H1 (cell line): ENCODE measurements at regions not wholly inside any gene's neighbourhood (a gene's known extent, or its start where the extent isn't known, plus 50 kb on each side); places are given as distances from the start of the nearest gene placed in this dataset.

Experiments
- CTCF ChIA-PET: fragments of 300-600 bp; sonication (Branson Sonifier 250); formaldehyde crosslinking; loops from one replicate; lab custom pipeline; 2021; ENCODE audit not compliant: partially characterized antibody; lab: Charles Lee
- POLR2A ChIA-PET: fragments of 300-600 bp; sonication (Branson Sonifier 250); formaldehyde crosslinking; loops from one replicate; lab custom pipeline; 2021; ENCODE audit warnings: inconsistent platforms; ENCODE audit not compliant: partially characterized antibody; lab: Charles Lee
- DNase-seq, 2 experiments: peaks; one replicate each; pipeline versions ENCODE4 v3.0.0 to v3.0.0-alpha.2; 2010 to 2022; ENCODE audit warnings: low spot score in 2 of 2, low read depth in 1 of 2, mixed read lengths in 1 of 2
- FAIRE-seq: peaks from 2 replicates; lab custom pipeline; 2011; peaks lifted over from hg19 to GRCh38; lab: Jason Lieb, UNC
- H2AFZ ChIP-seq: 2 replicates; pipeline ENCODE4 v1.8.1; 2012; ENCODE audit warnings: low read length, inconsistent platforms
- H2AK5ac ChIP-seq: 2 replicates; pipeline ENCODE4 v1.6.1; 2013; ENCODE audit warnings: low read depth, low read length
- H2BK120ac ChIP-seq: replicated peaks from 2 replicates; pipeline ENCODE3; 2013; ENCODE audit warnings: low read depth, low read length, inconsistent platforms
- H2BK12ac ChIP-seq: 2 replicates; pipeline ENCODE4 v1.6.1; 2013; ENCODE audit warnings: low read depth, low read length
- H2BK15ac ChIP-seq: 2 replicates; pipeline ENCODE4 v1.6.1; 2013; ENCODE audit warnings: low read length
- H2BK20ac ChIP-seq: 2 replicates; pipeline ENCODE4 v1.6.1; 2013; ENCODE audit warnings: low read length
- H2BK5ac ChIP-seq: 2 replicates; pipeline ENCODE4 v1.6.1; 2013; ENCODE audit warnings: low read depth, low read length
- H3K14ac ChIP-seq: 2 replicates; pipeline ENCODE4 v1.6.1; 2013; ENCODE audit warnings: inconsistent platforms; ENCODE audit not compliant: insufficient read length
- H3K18ac ChIP-seq: 2 replicates; pipeline ENCODE4 v1.6.1; 2013; ENCODE audit warnings: low read length; ENCODE audit errors: extremely low read depth
- H3K23ac ChIP-seq: 2 replicates; pipeline ENCODE4 v1.6.1; 2013; ENCODE audit warnings: inconsistent platforms; ENCODE audit not compliant: insufficient read length
- H3K23me2 ChIP-seq: 2 replicates; pipeline ENCODE4 v1.6.1; 2013; ENCODE audit warnings: low read depth, low read length
- H3K27ac ChIP-seq: 2 replicates; pipeline ENCODE4 v1.6.1; 2011; ENCODE audit warnings: low read depth, low read length, inconsistent platforms
- H3K27me3 ChIP-seq, 4 experiments: replicated peaks in 1 of 4; 1 replicate in 1 of 4; 2 replicates in 3 of 4; pipeline versions ENCODE4 v1.6.1 to v1.8.1; 2011 to 2013; ENCODE audit warnings: low read length in 3 of 4, mild to moderate bottlenecking in 3 of 4, inconsistent platforms in 2 of 4, mixed read lengths in 2 of 4, moderate library complexity in 1 of 4; ENCODE audit not compliant: control insufficient read depth in 3 of 4, insufficient read depth in 3 of 4; ENCODE audit errors: extremely low read depth in 1 of 4
- H3K36me3 ChIP-seq, 4 experiments: 2 replicates each; pipeline versions ENCODE4 v1.6.1 to v1.8.1; 2011 to 2013; ENCODE audit warnings: mild to moderate bottlenecking in 4 of 4, low read length in 3 of 4, moderate library complexity in 2 of 4, control low read depth in 1 of 4, inconsistent platforms in 1 of 4; ENCODE audit not compliant: insufficient read depth in 4 of 4, control insufficient read depth in 2 of 4
- H3K4ac ChIP-seq: replicated peaks from 2 replicates; pipeline ENCODE3; 2013; ENCODE audit warnings: low read length, low read depth, mixed read lengths, inconsistent platforms; ENCODE audit not compliant: insufficient read length
- H3K4me1 ChIP-seq, 4 experiments: replicated peaks in 1 of 4; 1 replicate in 1 of 4; 2 replicates in 3 of 4; pipeline versions ENCODE4 v1.6.1 to v1.8.1; 2011 to 2013; ENCODE audit warnings: low read length in 3 of 4, inconsistent platforms in 2 of 4, mixed read lengths in 1 of 4; ENCODE audit not compliant: insufficient read depth in 4 of 4, control insufficient read depth in 3 of 4
- H3K4me2 ChIP-seq, 2 experiments: 2 replicates each; pipeline versions ENCODE4 v1.6.1 to v1.8.1; 2011 to 2013; ENCODE audit warnings: low read depth in 2 of 2, low read length in 2 of 2, control low read depth in 1 of 2, inconsistent platforms in 1 of 2, mild to moderate bottlenecking in 1 of 2; ENCODE audit not compliant: insufficient read depth in 1 of 2
- H3K4me3 ChIP-seq, 4 experiments: fragments of 200-600, 300-600 bp in 1 of 4; sonication (generic), shearing (Covaris generic), sonication (Bioruptor Twin) in 1 of 4; 2 replicates each; pipeline versions ENCODE4 v1.5.1 to v1.8.1; 2011 to 2016; ENCODE audit warnings: low read length in 4 of 4, low read depth in 3 of 4, control low read depth in 2 of 4, inconsistent platforms in 2 of 4, mild to moderate bottlenecking in 2 of 4, mixed read lengths in 1 of 4, moderate library complexity in 1 of 4; ENCODE audit not compliant: insufficient read depth in 2 of 4; ENCODE audit errors: extremely low read depth in 1 of 4
- H3K56ac ChIP-seq: replicated peaks from 2 replicates; pipeline ENCODE3; 2013; ENCODE audit warnings: low read depth, mild to moderate bottlenecking, mixed read lengths, low read length, inconsistent platforms; ENCODE audit not compliant: insufficient read length
- H3K79me1 ChIP-seq: 2 replicates; pipeline ENCODE4 v1.6.1; 2013; ENCODE audit warnings: low read depth, low read length, control low read depth
- H3K79me2 ChIP-seq, 2 experiments: 2 replicates each; pipeline versions ENCODE4 v1.6.1 to v1.8.1; 2012 to 2013; ENCODE audit warnings: low read length in 2 of 2, mild to moderate bottlenecking in 2 of 2, inconsistent platforms in 1 of 2; ENCODE audit not compliant: insufficient read depth in 2 of 2, control insufficient read depth in 1 of 2
- H3K9ac ChIP-seq, 4 experiments: replicated peaks in 1 of 4; 1 replicate in 1 of 4; 2 replicates in 3 of 4; pipeline versions ENCODE4 v1.6.1 to v1.8.1; 2011 to 2013; ENCODE audit warnings: low read depth in 3 of 4, low read length in 3 of 4, control low read depth in 2 of 4, mild to moderate bottlenecking in 2 of 4, moderate library complexity in 2 of 4, inconsistent platforms in 1 of 4; ENCODE audit errors: extremely low read depth in 1 of 4
- H3K9me3 ChIP-seq, 2 experiments: 2 replicates each; pipeline versions ENCODE4 v1.6.1 to v1.8.1; 2012 to 2013; ENCODE audit warnings: mild to moderate bottlenecking in 2 of 2, moderate library complexity in 2 of 2, control low read depth in 1 of 2, inconsistent platforms in 1 of 2, low read depth in 1 of 2, low read length in 1 of 2, mixed read lengths in 1 of 2; ENCODE audit not compliant: insufficient read depth in 2 of 2
- H4K20me1 ChIP-seq, 2 experiments: replicated peaks in 1 of 2; 2 replicates each; pipeline versions ENCODE3 to v1.8.1; 2011 to 2013; ENCODE audit warnings: inconsistent platforms in 2 of 2, low read length in 2 of 2, mild to moderate bottlenecking in 1 of 2; ENCODE audit not compliant: insufficient read depth in 2 of 2, control insufficient read depth in 1 of 2
- H4K5ac ChIP-seq: 2 replicates; pipeline ENCODE4 v1.6.1; 2013; ENCODE audit warnings: low read length, low read depth, mixed read lengths, inconsistent platforms; ENCODE audit not compliant: insufficient read length
- H4K8ac ChIP-seq: 2 replicates; pipeline ENCODE4 v1.8.0; 2013; ENCODE audit warnings: mild to moderate bottlenecking, moderate library complexity, low read length, inconsistent platforms; ENCODE audit not compliant: insufficient read depth; ENCODE audit errors: extremely low read depth
- H4K91ac ChIP-seq: replicated peaks from 2 replicates; pipeline ENCODE3; 2013; ENCODE audit warnings: low read length, mixed read lengths, inconsistent platforms; ENCODE audit not compliant: insufficient read length
- EZH2 ChIP-seq: fragments of 200-600 bp; sonication (generic); IDR thresholded peaks from 2 replicates; pipeline ENCODE4 v1.7.1; 2012; ENCODE audit warnings: low read depth, mild to moderate bottlenecking, moderate library complexity, low read length, inconsistent platforms; ENCODE audit not compliant: severe bottlenecking
- GABPA ChIP-seq: IDR thresholded peaks from 2 replicates; pipeline ENCODE4 v1.6.1; 2011; ENCODE audit warnings: mild to moderate bottlenecking, low read length, moderate library complexity, borderline replicate concordance; ENCODE audit not compliant: insufficient read depth
- NANOG ChIP-seq: IDR thresholded peaks from 2 replicates; pipeline ENCODE4 v1.6.1; 2011; ENCODE audit warnings: low read length, low read depth, mild to moderate bottlenecking, inconsistent platforms; ENCODE audit not compliant: insufficient read depth, poor library complexity, severe bottlenecking
- POU5F1 ChIP-seq: IDR thresholded peaks from 2 replicates; pipeline ENCODE4 v1.6.1; 2011; ENCODE audit warnings: low read depth, mild to moderate bottlenecking, low read length, moderate library complexity
- SAP30 ChIP-seq: fragments of 300-600 bp; sonication (generic); IDR thresholded peaks from 2 replicates; pipeline ENCODE4 v1.7.1; 2012; ENCODE audit warnings: low read length, moderate library complexity, mild to moderate bottlenecking, inconsistent platforms; ENCODE audit not compliant: insufficient read depth, insufficient replicate concordance
- TCF12 ChIP-seq: IDR thresholded peaks from 2 replicates; pipeline ENCODE4 v1.6.1; 2011; ENCODE audit warnings: low read depth, mild to moderate bottlenecking, low read length
- WGBS, 2 experiments: shearing (Covaris generic) in 1 of 2; methylation state at CpG; one replicate each; pipeline versions ENCODE4 v1.1.6 to v1.1.7; 2013 to 2015; ENCODE audit warnings: low lambda C conversion rate in 2 of 2, mixed read lengths in 2 of 2, inconsistent platforms in 1 of 2, low coverage in 1 of 2, missing lambda C conversion rate in 1 of 2; ENCODE audit not compliant: insufficient replicate concordance in 2 of 2, insufficient coverage in 1 of 2, insufficient read length in 1 of 2; ENCODE audit errors: extremely low coverage in 1 of 2, missing lambda C conversion rate in 1 of 2; 5-methylcytosine and 5-hydroxymethylcytosine counted together

GRCh38 chr3:194886836-194887235 is 201.2 kb downstream of the FAM43A start:
- DNase-seq, result no peak
- Histone ChIP-seq H3K4me1 (no peaks in the 10 kb centered on the region), H3K4me3 (no peak overlapping the region), H4K5ac (no peak overlapping the region), H2BK5ac (no peak overlapping the region), H3K18ac (no peak overlapping the region), H3K9me3 (peaks cover 5 to 7% of the 10 kb centered on the region in 2 experiments; a peak in 3 of 4 replicates), H3K56ac (no peak overlapping the region), H3K23me2 (no peaks in the 10 kb centered on the region), H3K14ac (no peak overlapping the region), H3K27ac (no peak overlapping the region), H3K36me3 (no peaks in the 10 kb centered on the region), H4K8ac (no peak overlapping the region), H3K4ac (no peak overlapping the region), H2BK15ac (no peak overlapping the region), H2BK12ac (no peak overlapping the region), H3K9ac (no peak overlapping the region), H3K27me3 (no peaks in the 10 kb centered on the region), H2AK5ac (no peak overlapping the region), H3K4me2 (no peak overlapping the region), H3K79me2 (no peaks in the 10 kb centered on the region), H4K20me1 (no peaks in the 10 kb centered on the region), H4K91ac (no peak overlapping the region), H2BK20ac (no peak overlapping the region), H2BK120ac (no peak overlapping the region), H2AFZ (no peak overlapping the region), H3K23ac (no peak overlapping the region), H3K79me1 (no peaks in the 10 kb centered on the region)
- ChIA-PET CTCF (interaction anchor here (1.0 kb wide), 1 partner anchor 11 kb away, joined by 3 read pairs; no protein-coding TSS in a partner anchor), POLR2A (interaction anchor here (1.0 kb wide), 1 partner anchor 9 kb away, joined by 4 read pairs; no protein-coding TSS in a partner anchor)
- TF ChIP-seq GABPA (no peak), EZH2 (no peak), TCF12 (no peak), NANOG (no peak), SAP30 (no peak), POU5F1 (no peak)
- no peak for FAIRE-seq
- WGBS, 2 experiments, result 100% methylated on average over 2 of the region's 2 CpGs; no CpG with 5 or more reads in 1 of the 2 experiments
